ENCODE measurements at regions not wholly inside any gene's neighbourhood (a gene's known extent, or its start where the extent isn't known, plus 50 kb on each side); places are given as distances from the start of the nearest gene placed in this dataset.
"Not testable (repeated sequence)": the region's sequence is repeated elsewhere in the genome, so short reads cannot be mapped to it uniquely, and the experiment has no call there.

GRCh38 chr11:115632061-115632460 is 127.8 kb upstream of the CADM1 start:
- no peak for DNase-seq

GRCh38 chr11:115631609-115632008 is 127.4 kb upstream of the CADM1 start:
- DNase-seq: no peak

- no peak for DNase-seq
Observed at GRCh38 chr11:115630214-115630613, 126.0 kb upstream of the CADM1 start.

- DNase-seq: no peak
Observed at GRCh38 chr11:115629456-115630015, 125.3 kb upstream of the CADM1 start.

- no peak for DNase-seq
Observed at GRCh38 chr11:115627666-115628460, 123.6 kb upstream of the CADM1 start.

- DNase-seq: no peak
Observed at GRCh38 chr11:115627071-115627470, 122.9 kb upstream of the CADM1 start.

- DNase-seq: no peak
Observed at GRCh38 chr11:115626414-115626813, 122.2 kb upstream of the CADM1 start.

- no peak for DNase-seq
Observed at GRCh38 chr11:115625502-115625901, 121.3 kb upstream of the CADM1 start.

GRCh38 chr11:115624065-115624464 is 119.8 kb upstream of the CADM1 start:
- no peak for DNase-seq

GRCh38 chr11:115623021-115623451 is 118.8 kb upstream of the CADM1 start:
- DNase-seq: no peak

- DNase-seq: no peak
Observed at GRCh38 chr11:115618428-115618827, 114.2 kb upstream of the CADM1 start.

- DNase-seq: no peak
Observed at GRCh38 chr11:115617767-115618166, 113.6 kb upstream of the CADM1 start.

GRCh38 chr11:115616971-115617370 is 112.8 kb upstream of the CADM1 start:
- DNase-seq: no peak

GRCh38 chr11:115613986-115614632 is 109.9 kb upstream of the CADM1 start:
- no peak for DNase-seq

GRCh38 chr11:115613004-115613403 is 108.8 kb upstream of the CADM1 start:
- DNase-seq: no peak

GRCh38 chr11:115612046-115612730 is 108.0 kb upstream of the CADM1 start:
- no peak for DNase-seq

GRCh38 chr11:115611343-115611742 is 107.1 kb upstream of the CADM1 start:
- no peak for DNase-seq

GRCh38 chr11:115610908-115611307 is 106.7 kb upstream of the CADM1 start:
- no peak for DNase-seq

- not testable (repeated sequence) for DNase-seq
Observed at GRCh38 chr11:115610234-115610633, 106.0 kb upstream of the CADM1 start.

- no peak for DNase-seq
Observed at GRCh38 chr11:115608976-115609375, 104.8 kb upstream of the CADM1 start.

- no peak for DNase-seq
Observed at GRCh38 chr11:115607621-115608221, 103.5 kb upstream of the CADM1 start.

GRCh38 chr11:115606498-115607220 is 102.4 kb upstream of the CADM1 start:
- no peak for DNase-seq
